AG10803 (cell line): ENCODE measurements at regions not wholly inside any gene's neighbourhood (a gene's known extent, or its start where the extent isn't known, plus 50 kb on each side); places are given as distances from the start of the nearest gene placed in this dataset.

Experiments used
- DNase-seq: peaks from one replicate; pipeline ENCODE4 v3.0.0; 2010; ENCODE audit warnings: low read depth
- H3K4me3 ChIP-seq: 2 replicates; pipeline ENCODE4 v1.5.1; 2011; ENCODE audit warnings: mild to moderate bottlenecking, low read length, control low read depth
- TF ChIP-seq, protein P1 (sequence below): conservative IDR thresholded peaks from 2 replicates; pipeline ENCODE4 v1.5.1; 2011; ENCODE audit warnings: mild to moderate bottlenecking, low read length, control low read depth, inconsistent platforms

DNA sequence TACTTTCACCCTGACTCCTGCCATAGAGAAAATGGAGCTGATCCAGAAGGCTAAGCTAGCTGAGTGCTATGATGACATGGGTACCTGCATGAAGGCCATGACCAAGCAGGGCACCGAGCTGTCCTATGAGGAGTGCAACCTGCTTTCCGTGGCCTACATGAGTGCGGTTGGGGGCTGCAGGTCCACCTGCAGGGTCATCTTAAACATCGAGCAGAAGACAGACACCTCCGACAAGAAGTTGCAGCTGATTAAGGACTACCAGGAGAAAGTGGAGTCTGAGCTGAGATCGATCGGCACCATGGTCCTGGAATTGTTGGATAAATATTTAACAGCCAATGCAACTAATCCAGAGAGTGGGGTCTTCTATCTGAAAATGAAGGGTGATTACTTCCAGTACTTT lies 438.0 kb downstream of the TMA16 start:
- TF ChIP-seq, protein P1, sequence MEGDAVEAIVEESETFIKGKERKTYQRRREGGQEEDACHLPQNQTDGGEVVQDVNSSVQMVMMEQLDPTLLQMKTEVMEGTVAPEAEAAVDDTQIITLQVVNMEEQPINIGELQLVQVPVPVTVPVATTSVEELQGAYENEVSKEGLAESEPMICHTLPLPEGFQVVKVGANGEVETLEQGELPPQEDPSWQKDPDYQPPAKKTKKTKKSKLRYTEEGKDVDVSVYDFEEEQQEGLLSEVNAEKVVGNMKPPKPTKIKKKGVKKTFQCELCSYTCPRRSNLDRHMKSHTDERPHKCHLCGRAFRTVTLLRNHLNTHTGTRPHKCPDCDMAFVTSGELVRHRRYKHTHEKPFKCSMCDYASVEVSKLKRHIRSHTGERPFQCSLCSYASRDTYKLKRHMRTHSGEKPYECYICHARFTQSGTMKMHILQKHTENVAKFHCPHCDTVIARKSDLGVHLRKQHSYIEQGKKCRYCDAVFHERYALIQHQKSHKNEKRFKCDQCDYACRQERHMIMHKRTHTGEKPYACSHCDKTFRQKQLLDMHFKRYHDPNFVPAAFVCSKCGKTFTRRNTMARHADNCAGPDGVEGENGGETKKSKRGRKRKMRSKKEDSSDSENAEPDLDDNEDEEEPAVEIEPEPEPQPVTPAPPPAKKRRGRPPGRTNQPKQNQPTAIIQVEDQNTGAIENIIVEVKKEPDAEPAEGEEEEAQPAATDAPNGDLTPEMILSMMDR = no peak
- DNase-seq = no peak
- no peak overlapping the region for H3K4me3 ChIP-seq

DNA sequence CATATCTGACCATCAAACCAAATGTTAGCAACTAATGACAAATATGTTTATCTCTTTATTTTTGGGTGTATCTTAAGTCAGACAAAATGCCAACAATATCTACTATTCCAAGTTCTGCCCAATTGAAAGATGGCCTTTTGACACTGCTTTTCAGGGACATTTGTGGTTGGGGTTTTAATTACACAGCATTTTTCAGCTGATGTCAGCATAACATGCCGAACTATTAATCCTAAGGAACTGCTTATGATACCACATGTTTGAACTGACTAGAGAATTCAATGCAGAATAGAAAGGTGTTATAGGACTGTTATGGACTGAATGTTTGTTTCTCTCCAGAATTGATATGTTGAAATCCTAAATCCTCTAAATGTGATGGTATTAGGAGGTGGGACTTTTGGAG lies 445.1 kb downstream of the TMA16 start:
- DNase-seq = no peak
- TF ChIP-seq, protein P1 = no peak
- no peak overlapping the region for H3K4me3 ChIP-seq

DNA sequence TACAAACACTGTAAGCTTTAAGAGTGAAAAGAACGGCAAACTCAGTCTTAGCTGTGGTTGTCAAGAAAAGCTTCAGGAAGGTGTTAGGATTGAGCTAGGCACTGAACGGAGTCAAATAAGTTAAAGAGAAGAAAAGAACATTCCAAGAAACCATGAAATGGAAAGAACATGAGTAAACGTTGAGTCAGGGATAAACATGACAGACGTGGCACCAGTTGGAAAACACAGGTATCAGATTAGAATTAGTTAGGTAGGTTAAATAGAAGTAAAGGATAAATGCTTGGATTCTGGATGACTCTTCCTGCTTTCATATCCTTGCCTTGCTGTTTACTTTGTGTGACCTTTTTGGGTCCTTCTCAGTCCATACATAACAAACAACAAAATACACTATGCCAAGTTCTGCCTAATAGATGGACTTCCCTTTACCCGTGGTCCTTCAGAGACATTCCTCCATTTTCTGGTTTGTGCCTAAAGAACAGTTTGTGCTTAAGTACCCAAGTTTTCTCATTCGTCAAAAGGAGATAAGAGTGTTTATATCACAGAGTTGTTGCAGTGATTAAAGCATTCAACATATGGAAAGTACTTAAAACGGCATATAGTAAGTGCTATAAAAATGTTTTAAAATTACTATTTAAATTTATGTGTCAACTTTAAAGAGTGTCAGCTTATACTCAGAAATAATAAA lies 446.9 kb downstream of the TMA16 start:
- no peak for DNase-seq
- H3K4me3 ChIP-seq = no peak overlapping the region
- TF ChIP-seq, protein P1 = no peak

DNA sequence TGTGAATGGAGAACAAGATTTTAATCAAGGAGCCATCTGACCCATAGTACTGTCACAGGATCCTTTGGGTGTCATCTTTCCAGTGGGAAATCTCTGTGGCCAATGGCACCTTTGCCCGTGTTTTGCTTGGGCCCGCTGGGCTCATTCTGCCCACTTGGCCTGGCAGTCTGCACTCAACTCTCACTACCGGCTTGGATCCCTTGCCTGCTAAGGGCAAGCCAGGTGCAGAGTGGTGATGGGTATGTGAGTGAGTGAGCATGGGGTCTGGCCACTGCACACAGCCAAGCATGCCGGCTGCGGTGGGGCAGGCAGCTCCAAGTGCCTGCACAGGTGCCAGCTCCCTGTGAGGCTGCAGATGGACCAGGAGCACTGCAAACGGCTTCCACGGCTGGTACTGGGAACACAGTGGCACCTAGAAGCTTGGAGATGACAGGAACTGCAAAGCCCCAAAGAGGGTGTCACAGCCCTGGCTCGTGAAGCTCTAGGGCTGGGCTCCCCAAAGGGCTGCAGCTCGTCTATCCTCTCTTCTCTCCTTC lies 454.5 kb downstream of the TMA16 start:
- no peak overlapping the region for H3K4me3 ChIP-seq
- no peak for DNase-seq
- TF ChIP-seq, protein P1 = no peak

DNA sequence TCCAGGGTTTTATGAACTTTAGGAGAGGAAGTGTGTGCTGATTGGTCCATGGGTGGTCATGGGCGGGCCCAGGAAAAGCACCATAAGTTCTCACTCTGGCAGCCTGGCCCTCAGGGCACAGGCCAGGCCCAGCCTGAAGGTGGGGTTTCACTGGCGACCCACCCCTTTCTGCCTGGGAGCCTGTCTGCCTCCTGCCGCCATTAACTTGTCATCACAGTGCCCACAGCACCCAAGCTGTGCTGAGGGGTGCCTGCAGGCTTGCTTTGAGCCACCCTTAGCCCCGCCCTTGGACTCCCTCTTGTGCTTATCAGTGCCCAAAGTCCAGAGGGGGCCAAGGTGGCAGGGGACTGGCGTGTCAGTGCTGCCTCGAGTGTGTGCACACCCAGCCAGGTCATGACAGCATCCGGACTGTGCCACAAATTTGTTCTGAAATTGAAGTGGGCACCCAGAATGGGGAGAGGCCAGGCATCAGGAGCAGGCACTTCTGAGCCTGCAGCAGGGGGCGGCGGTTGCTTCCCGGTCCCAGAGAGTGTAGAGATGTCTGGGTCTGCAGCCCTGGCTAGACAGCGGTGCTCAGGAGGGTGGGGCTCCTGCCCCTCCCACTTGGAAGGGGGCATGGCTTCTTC lies 455.6 kb downstream of the TMA16 start:
- TF ChIP-seq, protein P1 = no peak
- DNase-seq = no peak
- no peak overlapping the region for H3K4me3 ChIP-seq

DNA sequence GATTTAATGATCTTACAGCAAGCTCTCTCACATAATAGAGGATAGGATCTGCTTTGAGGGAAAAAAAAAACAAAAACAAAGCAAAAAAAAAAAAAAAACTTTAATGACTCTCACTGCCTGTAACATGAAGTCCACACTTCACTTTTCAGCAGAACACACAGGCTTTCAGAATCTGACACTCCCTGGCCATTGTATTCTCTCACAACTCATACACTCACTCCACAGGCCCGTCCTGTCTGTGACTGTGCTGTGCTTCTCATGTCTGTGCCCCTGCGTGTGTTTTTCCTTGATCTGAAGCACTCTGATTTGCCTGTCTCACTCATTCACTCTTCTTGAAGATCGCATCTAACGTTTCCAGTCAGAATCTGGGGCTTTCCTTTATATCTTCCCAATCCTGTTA lies 460.8 kb downstream of the TMA16 start:
- TF ChIP-seq, protein P1 = no peak
- H3K4me3 ChIP-seq = no peak overlapping the region
- DNase-seq = no peak

DNA sequence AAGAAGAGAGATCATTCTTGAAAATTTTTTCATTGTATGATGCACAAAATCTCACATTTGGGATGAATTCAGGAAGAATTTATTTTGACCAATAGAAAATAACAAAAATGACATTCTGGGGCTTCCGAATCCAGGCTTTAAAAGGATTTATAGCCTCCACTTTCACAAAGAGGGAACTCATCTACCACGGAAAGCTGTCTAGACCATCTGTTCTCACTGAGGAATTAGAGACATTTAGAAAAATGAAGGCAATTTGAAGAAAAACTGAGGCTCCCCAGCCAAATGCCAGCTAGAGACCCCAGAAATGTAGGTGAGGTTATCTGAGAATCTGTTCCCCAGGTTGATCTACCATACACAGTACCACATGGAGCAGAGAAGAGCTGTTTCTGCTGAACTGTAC lies 464.3 kb downstream of the TMA16 start:
- DNase-seq = no peak
- TF ChIP-seq, protein P1 = no peak
- H3K4me3 ChIP-seq = no peak overlapping the region
